WTC11 (cell line): ENCODE measurements at regions not wholly inside any gene's neighbourhood (a gene's known extent, or its start where the extent isn't known, plus 50 kb on each side); places are given as distances from the start of the nearest gene placed in this dataset.

Experiments
- CTCF ChIP-seq: fragments of 200-600 bp; IDR thresholded peaks from 2 replicates; pipeline ENCODE4 v1.8.0; 2022; ENCODE audit warnings: antibody characterized with exemption
- HMGXB4 ChIP-seq: sonication (generic); formaldehyde crosslinking; IDR thresholded peaks from 2 replicates; pipeline ENCODE4 v1.8.1; 2023; ENCODE audit warnings: mild to moderate bottlenecking, moderate library complexity, missing genetic modification reagents
- RELA ChIP-seq: sonication (generic); formaldehyde crosslinking; IDR thresholded peaks from 2 replicates; pipeline ENCODE4 v1.8.1; 2022; ENCODE audit warnings: missing genetic modification reagents, mild to moderate bottlenecking, borderline replicate concordance
- SMAD4 ChIP-seq: sonication (generic); formaldehyde crosslinking; IDR thresholded peaks from 2 replicates; pipeline ENCODE4 v1.8.0; 2022; ENCODE audit warnings: mild to moderate bottlenecking, missing genetic modification reagents
- ZBTB21 ChIP-seq: sonication (generic); formaldehyde crosslinking; IDR thresholded peaks from 2 replicates; pipeline ENCODE4 v1.8.1; 2023; ENCODE audit warnings: mild to moderate bottlenecking, missing genetic modification reagents, borderline replicate concordance
- ZNF423 ChIP-seq: fragments of 250-450 bp; sonication (Bioruptor Pico); IDR thresholded peaks from 2 replicates; pipeline ENCODE4 v2.1.2; 2022; ENCODE audit warnings: mild to moderate bottlenecking, moderate library complexity
- ZNF512 ChIP-seq: sonication (generic); formaldehyde crosslinking; IDR thresholded peaks from 2 replicates; pipeline ENCODE4 v1.8.1; 2022; ENCODE audit warnings: missing genetic modification reagents, borderline replicate concordance

- TF ChIP-seq ZNF512 (CRISPR knock-in tag): no peak
- TF ChIP-seq ZNF423 (CRISPR knock-in tag): no peak
- no peak for TF ChIP-seq CTCF
- no peak for TF ChIP-seq ZBTB21 (CRISPR knock-in tag)
- no peak for TF ChIP-seq HMGXB4 (CRISPR knock-in tag)
- no peak for TF ChIP-seq RELA (CRISPR knock-in tag)
- TF ChIP-seq SMAD4: no peak
These were observed 120.2 kb upstream of the CREB1 start for GRCh38 chr2:207409517-207409916.
